NCI-H748 (cell line): ENCODE measurements at regions not wholly inside any gene's neighbourhood (a gene's known extent, or its start where the extent isn't known, plus 50 kb on each side); places are given as distances from the start of the nearest gene placed in this dataset.

Experiments used
- DNase-seq: peaks from one replicate; lab custom pipeline; 2025; ENCODE audit not compliant: unreplicated experiment; lab: John Stamatoyannopoulos, UW

DNA sequence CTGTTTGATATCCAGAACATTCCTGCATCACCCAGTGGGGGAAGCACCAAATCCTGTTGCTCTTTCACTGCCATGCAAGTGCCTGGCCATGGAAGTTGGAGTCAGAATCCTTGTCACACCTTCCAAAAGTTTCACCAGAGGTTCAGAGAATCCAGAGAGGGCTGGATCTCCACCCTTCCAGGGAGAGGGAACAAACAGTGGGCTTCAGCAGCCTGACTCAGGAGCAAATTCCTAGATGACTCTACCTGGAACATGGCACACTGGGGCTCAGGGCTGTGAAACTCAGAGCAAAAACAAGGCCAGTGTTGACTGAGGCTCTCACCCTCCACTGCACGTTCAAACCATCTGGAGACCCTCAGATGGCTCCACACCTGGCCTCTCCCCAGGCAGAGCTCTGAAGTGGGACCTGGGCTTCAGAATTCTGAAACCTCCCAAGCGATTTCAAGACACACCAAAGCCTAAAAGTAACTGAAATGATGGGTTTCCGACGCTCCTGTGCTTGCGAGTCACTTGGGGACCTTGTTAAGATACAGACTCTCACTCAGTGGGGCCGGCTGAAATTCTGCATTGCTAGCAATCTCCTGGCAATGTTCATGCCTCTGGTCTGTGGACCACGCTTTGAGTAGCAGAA is 205.9 kb downstream of the AUH start:
- no peak for DNase-seq

DNA sequence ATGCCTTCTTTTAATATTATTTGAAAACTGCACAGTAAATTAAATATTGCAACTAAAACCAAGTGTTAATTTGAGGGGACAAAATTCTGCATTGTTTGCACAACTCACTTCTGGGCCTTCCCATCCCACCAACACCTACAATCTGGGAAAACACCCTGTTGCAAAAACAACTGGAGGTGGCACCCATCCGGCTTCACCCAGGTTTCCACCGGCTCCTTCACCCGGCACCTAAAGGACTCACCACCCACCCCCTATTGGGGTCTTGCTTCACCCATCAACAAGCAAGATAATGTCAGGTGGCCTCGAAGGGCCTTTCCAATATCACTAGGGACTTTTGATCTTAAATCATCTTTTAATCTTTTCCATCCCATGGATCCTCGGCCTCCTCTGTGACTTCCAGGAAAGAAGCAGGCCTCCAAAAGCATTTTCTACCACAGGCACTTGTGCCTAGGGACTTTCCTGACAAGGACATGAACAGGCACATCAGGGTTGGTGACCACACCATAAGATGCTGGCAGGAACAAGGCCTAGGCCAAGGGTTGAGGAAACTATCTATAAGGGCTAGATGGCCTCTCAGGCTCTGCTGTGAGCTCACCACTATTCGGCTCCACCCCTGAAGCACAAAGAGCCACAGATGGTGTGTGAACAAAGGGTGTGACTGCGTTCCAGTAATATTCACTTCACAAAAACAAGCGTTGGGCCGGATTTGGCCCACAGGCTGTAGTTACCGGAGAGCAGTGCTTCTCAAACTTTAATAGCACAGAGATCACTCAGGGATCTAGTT is 205.1 kb downstream of the AUH start:
- no peak for DNase-seq

DNA sequence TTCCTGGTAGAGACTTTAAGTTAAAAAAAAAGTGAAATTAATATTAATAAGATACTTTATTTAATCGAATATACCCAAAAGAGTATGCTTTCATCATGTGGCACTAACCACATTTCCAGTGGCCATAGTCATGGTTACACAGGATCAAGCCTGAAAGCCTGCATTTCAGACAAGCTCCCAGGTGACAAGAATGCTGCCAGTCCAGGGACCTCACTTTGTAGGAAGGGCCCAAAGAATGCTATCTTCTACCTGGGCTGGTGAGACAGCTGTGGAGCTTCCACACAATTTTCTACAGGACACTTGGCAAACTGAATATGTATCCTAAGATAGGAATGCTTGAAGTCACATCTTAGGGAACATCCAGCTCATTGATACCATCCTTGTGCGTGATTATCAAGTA is 203.8 kb downstream of the AUH start:
- no peak for DNase-seq

DNA sequence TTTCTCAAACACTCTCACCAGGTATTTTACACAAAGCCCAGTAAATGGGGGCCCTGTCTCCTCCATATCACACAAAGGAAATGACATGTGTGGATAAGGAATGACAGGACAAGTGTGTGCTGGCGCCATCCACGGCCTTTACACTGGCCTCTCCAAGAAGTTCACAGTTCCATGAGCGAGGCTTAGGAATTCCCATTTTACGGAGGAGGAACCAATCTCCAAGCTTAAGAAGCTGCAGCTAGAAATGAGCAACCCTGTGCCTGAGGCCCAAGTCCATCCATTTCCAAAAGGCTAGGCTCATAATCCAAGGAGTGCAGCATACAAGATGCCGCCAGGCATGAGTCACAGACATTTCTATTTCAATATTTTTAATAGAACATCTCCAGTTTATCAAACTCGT is 203.4 kb downstream of the AUH start:
- no peak for DNase-seq

DNA sequence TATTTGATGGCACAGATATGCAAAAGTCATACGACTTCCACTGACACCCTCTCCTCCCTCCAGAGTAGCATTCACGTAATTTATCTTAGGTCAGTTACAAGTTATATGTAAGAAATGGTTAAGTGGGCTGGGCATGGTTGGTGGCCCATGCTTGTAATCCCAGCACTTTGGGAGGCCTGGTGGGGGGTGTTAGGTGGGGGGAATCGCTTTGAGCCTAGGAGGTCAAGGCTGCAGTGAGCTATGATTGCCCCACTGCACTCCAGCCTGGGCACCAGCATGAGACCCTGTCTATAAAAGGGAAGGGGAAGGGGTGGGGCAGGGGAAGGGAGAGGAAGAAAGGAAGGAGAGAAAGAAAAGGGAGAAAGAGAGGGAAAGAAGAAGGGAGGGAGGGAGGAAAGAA is 202.8 kb downstream of the AUH start:
- no peak for DNase-seq

DNA sequence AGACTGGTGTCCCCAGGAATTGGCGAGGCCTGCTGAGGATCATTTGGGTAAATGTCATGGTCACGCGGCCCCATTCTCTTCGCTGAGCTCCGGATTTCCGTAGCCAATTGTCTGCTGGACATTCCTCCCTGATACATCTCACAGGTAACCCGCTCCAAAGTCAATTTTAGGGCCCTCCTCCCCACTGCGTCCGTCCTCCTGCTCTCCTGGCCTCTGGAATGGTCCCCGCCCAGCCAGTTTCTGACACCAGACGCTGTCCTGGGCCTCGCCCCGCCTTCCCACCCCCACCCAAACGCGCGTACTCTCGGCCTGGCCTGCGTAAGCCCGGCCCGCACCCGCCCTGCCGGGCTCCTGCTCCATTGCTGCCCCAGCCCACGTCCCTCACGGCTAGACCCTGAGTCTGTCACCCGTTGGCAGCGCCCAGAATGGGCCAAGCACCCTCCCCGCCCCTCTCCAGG is 202.0 kb downstream of the AUH start:
- no peak for DNase-seq

DNA sequence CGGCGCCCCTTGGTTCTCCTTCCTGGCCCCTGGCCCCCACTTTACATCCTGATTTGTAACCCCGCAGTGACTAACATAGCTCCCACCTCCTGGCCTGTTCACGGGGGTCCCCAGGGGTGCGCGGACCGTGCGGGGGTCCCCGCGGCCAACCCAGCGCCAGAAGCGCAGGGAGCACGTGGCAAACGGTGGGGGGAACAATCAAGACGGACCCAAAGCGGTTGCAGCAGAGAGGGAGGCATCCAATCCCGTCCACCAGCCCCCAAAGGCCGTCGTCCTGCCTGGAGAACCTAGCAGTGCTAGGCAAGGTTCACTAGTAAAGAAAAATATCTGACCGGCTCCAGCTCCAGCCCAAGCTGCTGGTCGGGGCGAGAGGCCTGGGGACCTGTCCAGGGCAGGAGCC is 201.5 kb downstream of the AUH start:
- no peak for DNase-seq

DNA sequence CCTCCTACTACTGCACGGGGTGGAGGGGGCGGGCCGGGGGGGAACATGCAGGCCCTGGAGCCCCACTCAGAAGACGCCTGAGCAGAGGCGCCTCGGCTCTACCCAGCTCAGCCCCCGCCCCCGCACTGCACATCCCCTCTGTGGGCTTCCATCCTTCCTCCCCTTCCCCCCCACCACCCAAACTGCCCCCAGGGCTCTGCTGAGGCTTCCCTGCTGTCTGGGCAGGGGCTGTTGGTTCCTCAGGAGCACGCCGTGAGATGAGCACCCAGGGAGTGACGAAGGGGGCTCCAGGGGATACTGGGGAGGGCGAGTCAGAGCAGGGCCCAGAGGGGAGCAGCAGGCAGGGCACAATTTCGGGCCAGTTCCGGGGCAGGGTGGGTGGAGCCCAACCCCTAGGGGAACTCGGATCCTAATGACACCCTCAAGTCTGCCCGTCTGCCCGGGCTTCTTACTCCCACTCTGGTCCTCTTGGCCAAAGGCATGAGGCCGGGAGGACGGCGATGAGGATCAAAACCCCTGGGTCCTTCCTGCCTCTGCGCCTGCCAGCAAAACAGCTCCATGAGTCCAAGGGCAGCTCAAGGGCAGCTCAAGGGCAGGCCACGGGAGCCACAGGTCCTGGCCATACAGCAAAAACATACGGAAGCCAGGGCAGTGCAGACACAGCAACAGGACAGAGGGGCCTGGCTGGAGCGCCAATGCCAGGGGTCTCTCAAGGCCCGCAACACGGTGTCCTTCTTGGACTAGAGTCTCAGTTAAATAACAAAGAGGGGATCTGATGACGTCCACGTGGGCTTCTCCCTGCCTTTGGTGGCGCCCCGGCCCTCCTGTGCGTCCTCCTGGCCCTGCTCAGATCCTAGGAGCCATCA is 200.9 kb downstream of the AUH start:
- DNase-seq, result no peak

DNA sequence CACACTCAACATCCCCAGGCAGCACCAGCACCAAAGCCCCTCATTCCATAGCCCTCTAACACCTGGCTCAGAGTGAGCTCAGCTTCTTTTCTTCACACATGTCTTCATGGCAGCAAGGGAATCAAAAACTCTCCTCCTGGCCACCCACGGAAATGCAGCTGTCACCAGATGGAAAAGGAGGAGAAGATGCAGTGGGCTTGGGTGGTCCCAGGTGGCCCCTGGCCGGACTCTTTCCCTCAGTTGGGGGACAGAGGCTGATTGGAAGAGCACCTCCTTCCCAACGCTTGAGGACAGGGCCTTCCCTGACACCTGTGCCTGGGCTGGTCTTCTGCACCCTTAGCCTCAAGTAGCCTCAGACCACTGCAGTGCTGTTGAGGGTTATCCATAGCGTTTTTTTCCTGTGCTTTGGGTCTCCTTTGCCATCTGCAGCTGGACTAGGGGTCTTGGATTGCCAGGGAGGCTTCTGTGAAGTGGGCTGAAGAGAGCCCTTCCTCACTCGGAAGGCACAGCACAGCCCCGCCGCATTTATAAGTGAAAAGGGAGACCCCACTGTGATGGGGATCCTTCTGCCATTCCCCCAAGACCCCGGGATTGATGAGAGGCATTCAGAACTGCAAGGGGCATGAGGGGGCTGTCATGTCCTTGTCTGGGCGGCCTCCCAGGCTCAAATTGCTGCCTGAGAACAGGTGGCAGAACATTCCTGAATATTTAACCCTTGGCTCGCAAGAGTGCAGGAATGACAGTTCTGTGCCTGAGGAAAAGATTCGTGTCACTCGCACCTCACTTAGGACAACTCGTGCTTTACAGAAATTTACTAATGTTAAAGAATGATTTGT is 200.0 kb downstream of the AUH start:
- DNase-seq, result no peak

DNA sequence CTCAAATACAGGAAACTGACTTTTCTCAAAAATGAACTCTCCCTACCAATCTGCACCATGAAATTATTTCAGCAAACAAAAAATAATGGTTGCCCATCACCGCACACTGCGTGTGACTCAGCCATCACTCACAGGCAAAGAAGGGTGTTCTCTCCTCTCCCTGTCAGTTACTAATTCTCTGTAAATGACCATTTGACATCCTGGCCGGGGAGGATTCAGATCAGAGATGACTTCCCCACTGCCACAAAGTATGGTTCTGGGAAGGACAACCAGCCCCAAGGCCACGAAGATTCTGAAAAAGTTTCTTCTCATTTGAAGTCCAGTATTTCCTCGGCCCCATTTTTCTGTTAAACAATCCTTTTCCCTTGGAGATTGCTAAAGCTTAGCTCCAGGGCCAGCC is 199.4 kb downstream of the AUH start:
- DNase-seq, result no peak

DNA sequence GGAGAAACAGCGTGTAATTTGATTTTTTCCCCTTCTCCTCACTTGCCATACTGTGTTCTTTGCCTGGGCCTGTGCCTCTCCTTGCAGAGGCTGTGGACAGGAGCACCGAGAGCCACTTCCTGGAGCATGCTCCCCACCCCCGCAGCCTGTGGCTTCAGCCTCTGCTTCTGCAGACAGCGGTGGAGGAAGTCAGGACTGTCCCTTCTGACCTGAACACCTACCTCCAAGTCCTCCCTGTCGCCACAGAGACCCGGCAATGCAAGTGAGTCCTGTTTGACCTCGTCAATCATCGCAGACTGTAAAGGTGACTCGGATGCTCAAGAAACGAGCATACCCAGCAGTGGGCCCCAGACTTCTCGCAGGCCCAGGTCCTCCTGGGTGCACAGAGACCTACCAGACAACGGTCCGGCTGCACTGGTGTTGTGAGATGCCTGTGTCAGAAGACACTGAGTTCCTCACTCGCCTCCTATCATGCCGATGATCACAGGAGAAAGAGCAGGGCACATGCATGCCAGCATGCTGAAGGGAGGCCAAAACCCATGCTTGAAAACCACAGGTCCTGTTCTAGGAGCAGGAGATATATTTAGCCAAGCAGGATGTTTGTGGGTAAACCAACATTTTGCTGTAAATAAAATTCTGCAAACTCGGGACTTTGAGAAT is 198.8 kb downstream of the AUH start:
- DNase-seq, result no peak

DNA sequence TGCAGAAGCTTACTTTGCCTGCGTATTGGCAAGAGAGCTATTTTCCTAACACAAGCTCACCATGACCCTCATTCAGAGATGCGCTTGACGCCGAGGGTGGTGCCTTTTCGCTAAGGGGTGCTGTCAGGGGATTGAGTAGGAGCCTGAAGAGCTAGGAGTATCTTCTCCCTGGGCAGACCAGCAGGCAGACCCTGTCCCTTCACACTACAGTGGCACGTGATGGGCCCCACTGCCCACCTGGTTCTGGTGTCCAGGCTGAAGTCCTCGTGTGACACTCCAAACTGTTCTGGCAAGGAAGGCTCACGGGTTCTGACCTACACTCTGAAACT is 198.3 kb downstream of the AUH start:
- DNase-seq, result no peak

DNA sequence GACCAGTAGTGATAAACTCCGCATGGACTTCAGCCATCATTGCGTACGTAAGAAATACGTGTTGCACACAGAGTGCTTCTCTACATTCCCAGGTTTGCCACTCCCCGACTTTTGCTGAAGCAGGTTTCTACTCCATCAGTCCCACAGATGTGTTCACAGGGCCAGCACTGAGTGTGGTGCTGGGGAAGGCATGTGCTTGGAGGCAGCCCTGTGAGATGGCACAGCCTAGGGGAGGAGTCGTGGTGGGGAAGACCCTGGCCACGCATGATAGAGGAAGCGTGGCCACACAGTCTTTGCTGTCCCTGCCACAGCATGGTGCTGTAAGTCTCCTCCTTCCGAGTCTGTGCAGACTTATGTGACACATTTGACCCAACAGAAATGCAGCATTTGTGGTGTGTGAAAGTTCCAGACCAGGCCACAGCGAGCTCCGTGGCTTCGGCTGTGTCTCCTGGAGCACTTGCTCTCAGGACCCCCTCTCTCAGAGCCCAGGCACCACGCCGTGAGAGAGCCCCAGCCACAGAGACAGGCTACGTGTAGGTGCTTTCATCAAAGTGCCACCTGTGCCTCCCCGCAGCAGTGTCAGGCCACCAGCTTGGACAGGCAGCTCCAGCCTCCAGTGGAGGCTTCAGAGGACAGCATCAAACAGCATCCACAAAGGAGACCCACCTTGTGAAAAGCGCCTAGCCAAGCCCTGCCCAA is 197.8 kb downstream of the AUH start:
- no peak for DNase-seq
